ENCODE measurements at regions not wholly inside any gene's neighbourhood (a gene's known extent, or its start where the extent isn't known, plus 50 kb on each side); places are given as distances from the start of the nearest gene placed in this dataset.

DNA sequence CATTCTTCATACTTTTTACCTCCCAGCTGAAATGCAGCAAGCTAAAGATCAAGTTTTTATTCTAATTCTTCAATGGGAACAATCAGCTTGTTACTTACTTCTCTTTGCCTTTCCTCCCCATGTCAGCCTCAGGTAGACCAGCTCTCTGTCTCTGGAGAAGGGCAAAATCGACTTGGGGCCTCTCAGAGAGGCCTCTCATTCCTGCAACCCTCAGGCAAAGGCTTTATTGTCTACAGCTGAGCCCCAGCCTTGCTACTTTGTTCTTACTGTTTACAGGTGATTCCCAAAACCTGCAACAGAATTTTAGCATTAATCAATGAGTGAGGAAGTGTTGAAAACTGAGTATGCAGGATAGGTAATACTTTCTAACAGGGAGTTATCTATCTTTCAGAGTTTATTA is 148.6 kb downstream of the KIF2B start (continued):
- TF ChIP-seq ZNF318 (CRISPR knock-in tag; IDR thresholded peaks at IDR 0.05) (no peak), RNF219 (CRISPR knock-in tag; IDR thresholded peaks at IDR 0.05) (no peak)

- intact Hi-C loops (cut with micrococcal nuclease; ENCODE audit: unreplicated experiment) = no loop called here
- CTCF ChIA-PET (ENCODE audit: low intra/inter-chr PET ratio, low total read pairs) = no interaction called here
Measured at GRCh38 chr17:53979991-53980390, 157.3 kb downstream of the KIF2B start.

More at GRCh38 chr17:53979991-53980390, 157.3 kb downstream of the KIF2B start:
- Histone ChIP-seq H3K4me3 (replicated peaks in 1 of 3; ENCODE audit: insufficient read depth in 1 of 3, low read depth in 2 of 3, low read length in 3 of 3) (no peak overlapping the region), H3K27ac (ENCODE audit: extremely low read length, insufficient read depth, low read length) (no peak overlapping the region), H3K4me2 (ENCODE audit: low read depth, low read length) (no peak overlapping the region), H3K4me1 (ENCODE audit: insufficient read depth, low read length) (no peaks in the 10 kb centered on the region), H3K36me3 (replicated peaks in 1 of 2; ENCODE audit: control insufficient read depth in 1 of 2, insufficient read depth in 2 of 2, low read length in 2 of 2) (no peaks in the 10 kb centered on the region), H4K20me1 (ENCODE audit: insufficient read depth, low read length) (no peaks in the 10 kb centered on the region), H3K9ac (ENCODE audit: insufficient read depth, low read depth, low read length) (no peak overlapping the region), H3K9me3 (ENCODE audit: low read length) (peaks cover 78% of the 10 kb centered on the region), H2AFZ (ENCODE audit: low read length) (no peak overlapping the region), H3K79me2 (ENCODE audit: insufficient read depth, low read length) (no peaks in the 10 kb centered on the region), H3K27me3 (ENCODE audit: control insufficient read depth in 1 of 2, insufficient read depth in 2 of 2, low read length in 2 of 2) (no peaks in the 10 kb centered on the region)
- ATAC-seq (no peak), DNase-seq (ENCODE audit: low spot score) (no peak), FAIRE-seq (no peak)
- in situ Hi-C loops (cut with HindIII; ENCODE audit: extremely low pct_ligation_motif_present, low pct_unique_long_range_greater_than_20kb) = no loop called here
- no TSS peak for BruUV-seq (replicated peaks)
- POLR2A ChIA-PET = no interaction called here
- 32% methylated on average over 5 of the region's 5 CpGs for WGBS (ENCODE audit: low lambda C conversion rate)
- TF ChIP-seq ZNF552 (CRISPR knock-in tag; IDR thresholded peaks at IDR 0.05; ENCODE audit: borderline replicate concordance) (no peak), GATA4 (IDR thresholded peaks at IDR 0.05; ENCODE audit: borderline replicate concordance, low read depth) (no peak), TOE1 (CRISPR knock-in tag; IDR thresholded peaks at IDR 0.05) (no peak), ZNF652 (CRISPR knock-in tag; IDR thresholded peaks at IDR 0.05; ENCODE audit: borderline replicate concordance, low read depth) (no peak), RXRB (CRISPR knock-in tag; IDR thresholded peaks at IDR 0.05; ENCODE audit: borderline replicate concordance) (no peak), DMAP1 (CRISPR knock-in tag; IDR thresholded peaks at IDR 0.05) (no peak), KDM4B (CRISPR knock-in tag; IDR thresholded peaks at IDR 0.05) (no peak), SAP130 (CRISPR knock-in tag; IDR thresholded peaks at IDR 0.05; ENCODE audit: low read depth) (no peak), AGO1 (IDR thresholded peaks at IDR 0.05; ENCODE audit: low read depth, low read length, poor library complexity, severe bottlenecking) (no peak), IRF2 (CRISPR knock-in tag; IDR thresholded peaks at IDR 0.05) (no peak), SP5 (CRISPR knock-in tag; IDR thresholded peaks at IDR 0.05; ENCODE audit: borderline replicate concordance, low read depth) (no peak), ZNF629 (CRISPR knock-in tag; conservative IDR thresholded peaks at IDR 0.05) (no peak)
